Stomach (tissue), 8 donors: ENCODE measurements at regions not wholly inside any gene's neighbourhood (a gene's known extent, or its start where the extent isn't known, plus 50 kb on each side); places are given as distances from the start of the nearest gene placed in this dataset.
"Not testable (repeated sequence)": the region's sequence is repeated elsewhere in the genome, so short reads cannot be mapped to it uniquely, and the experiment has no call there.

Experiments
- DNase-seq, 2 donors: peaks; one replicate each; pipeline versions ENCODE4 v3.0.0 to v3.0.0-alpha.2; 2013 to 2019
- H3K27ac ChIP-seq, 5 donors: fragments of 200-600 bp in 4 of 5; sonication (generic) in 4 of 5; one replicate each; pipeline ENCODE4 v1.5.1; 2013 to 2019; ENCODE audit warnings: mild to moderate bottlenecking in 1 of 5, moderate library complexity in 1 of 5
- H3K27me3 ChIP-seq, 3 donors: fragments of 200-600 bp; sonication (generic); one replicate each; pipeline ENCODE4 v1.5.1; 2017 to 2019; ENCODE audit warnings: mixed run types in 1 of 3
- H3K36me3 ChIP-seq, 4 donors: fragments of 200-600 bp; sonication (generic); 1 replicate in 3 of 4; 2 replicates in 1 of 4; pipeline ENCODE4 v1.5.1; 2016 to 2019
- H3K4me1 ChIP-seq, 4 donors: fragments of 200-600 bp; sonication (generic); one replicate each; pipeline ENCODE4 v1.5.1; 2016 to 2019
- H3K4me3 ChIP-seq, 4 donors: fragments of 200-600 bp; sonication (generic) in 3 of 4; one replicate each; pipeline ENCODE4 v1.5.1; 2016 to 2019; ENCODE audit warnings: mild to moderate bottlenecking in 1 of 4
- H3K9me3 ChIP-seq, 4 donors: fragments of 200-600 bp; sonication (generic); one replicate each; pipeline ENCODE4 v1.5.1; 2016 to 2019
- EP300 ChIP-seq: sonication (generic); formaldehyde crosslinking; IDR thresholded peaks from one replicate; pipeline ENCODE4 v1.6.1; 2017; ENCODE audit warnings: antibody characterized with exemption
- POLR2A ChIP-seq, 4 donors: fragments of 450-650 bp; IDR thresholded peaks; one replicate each; pipeline ENCODE4 v1.6.1; 2016; ENCODE audit warnings: antibody characterized with exemption in 4 of 4, control low read depth in 2 of 4, mild to moderate bottlenecking in 1 of 4, moderate library complexity in 1 of 4
- POLR2AphosphoS5 ChIP-seq, 3 donors: sonication (generic); formaldehyde crosslinking; IDR thresholded peaks; one replicate each; pipeline ENCODE4 v1.6.1; 2016; ENCODE audit warnings: antibody characterized with exemption in 3 of 3
- WGBS, 5 donors: extraction: QIAGEN DNeasy Blood & Tissue Kit in 3 of 5; methylation state at CpG; one replicate each; pipeline versions ENCODE4 v1.1.5 to v1.1.7; 2013 to 2018; 5-methylcytosine and 5-hydroxymethylcytosine counted together
- intact Hi-C: fragments of 100-400 bp; cut with DNase I; formaldehyde crosslinking; loops from one replicate; pipeline ENCODE4 v1.15.1; 2023; ENCODE audit warnings: low total_unique reads
- TF ChIP-seq, protein P1 (sequence below), 7 experiments: fragments of 450-650 bp in 4 of 7; fragments of 200-600 bp in 3 of 7; sonication (generic) in 3 of 7; IDR thresholded peaks; one replicate each; pipeline ENCODE4 v1.5.1; 2016 to 2019; ENCODE audit warnings: antibody characterized with exemption in 7 of 7, control low read depth in 2 of 7, mild to moderate bottlenecking in 1 of 7
- donor health status: healthy with polysubstance abuse.
- donor health status: Bipolar disorder and iron deficiency.
- donor health status: healthy.

DNA sequence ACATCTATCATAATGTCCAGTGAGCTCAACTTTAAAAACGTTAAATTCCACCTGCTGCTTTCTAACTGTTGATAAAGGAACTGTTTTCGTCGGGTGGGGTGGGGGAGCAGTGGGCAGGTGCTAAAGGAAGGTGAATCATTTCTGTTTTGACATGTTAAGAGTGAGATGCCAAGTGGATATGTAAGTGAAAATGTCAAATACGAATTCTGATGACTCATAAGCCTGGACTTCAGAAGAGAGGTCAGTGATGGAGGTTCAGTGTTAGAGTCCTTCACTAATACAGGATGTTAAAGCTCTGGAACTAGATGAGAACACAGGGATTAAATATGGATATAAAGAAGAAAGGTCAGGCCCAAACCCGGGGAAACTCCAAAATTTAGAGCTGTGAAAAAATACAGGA is 617.9 kb upstream of the CTNND2 start:
- Histone ChIP-seq H3K4me3 (no peak overlapping the region), H3K27me3 (no peaks in the 10 kb centered on the region), H3K27ac (no peak overlapping the region), H3K36me3 (no peaks in the 10 kb centered on the region), H3K9me3 (peaks cover 0 to 16% (median 8%) of the 10 kb centered on the region in 4 donors), H3K4me1 (no peaks in the 10 kb centered on the region)
- TF ChIP-seq EP300 (no peak), POLR2A (IDR thresholded peaks at IDR 0.05) (no peak), POLR2AphosphoS5 (IDR thresholded peaks at IDR 0.05) (no peak)
- TF ChIP-seq, protein P1, sequence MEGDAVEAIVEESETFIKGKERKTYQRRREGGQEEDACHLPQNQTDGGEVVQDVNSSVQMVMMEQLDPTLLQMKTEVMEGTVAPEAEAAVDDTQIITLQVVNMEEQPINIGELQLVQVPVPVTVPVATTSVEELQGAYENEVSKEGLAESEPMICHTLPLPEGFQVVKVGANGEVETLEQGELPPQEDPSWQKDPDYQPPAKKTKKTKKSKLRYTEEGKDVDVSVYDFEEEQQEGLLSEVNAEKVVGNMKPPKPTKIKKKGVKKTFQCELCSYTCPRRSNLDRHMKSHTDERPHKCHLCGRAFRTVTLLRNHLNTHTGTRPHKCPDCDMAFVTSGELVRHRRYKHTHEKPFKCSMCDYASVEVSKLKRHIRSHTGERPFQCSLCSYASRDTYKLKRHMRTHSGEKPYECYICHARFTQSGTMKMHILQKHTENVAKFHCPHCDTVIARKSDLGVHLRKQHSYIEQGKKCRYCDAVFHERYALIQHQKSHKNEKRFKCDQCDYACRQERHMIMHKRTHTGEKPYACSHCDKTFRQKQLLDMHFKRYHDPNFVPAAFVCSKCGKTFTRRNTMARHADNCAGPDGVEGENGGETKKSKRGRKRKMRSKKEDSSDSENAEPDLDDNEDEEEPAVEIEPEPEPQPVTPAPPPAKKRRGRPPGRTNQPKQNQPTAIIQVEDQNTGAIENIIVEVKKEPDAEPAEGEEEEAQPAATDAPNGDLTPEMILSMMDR (IDR thresholded peaks at IDR 0.05), result no peak
- intact Hi-C loops, result no loop called here
- DNase-seq, result no peak
- WGBS, 5 donors, result 60 to 70% (median 67%) methylated on average over 5 of the region's 5 CpGs

GRCh38 chr5:12504983-12505382 is 600.7 kb upstream of the CTNND2 start:
- H3K36me3 ChIP-seq, H3K4me3 ChIP-seq, H3K27ac ChIP-seq, intact Hi-C loops, H3K4me1 ChIP-seq, DNase-seq, H3K27me3 ChIP-seq: not testable (repeated sequence)
- 74 to 89% (median 82%) methylated on average over 1 of the region's 1 CpG for WGBS, 5 donors
- H3K9me3 ChIP-seq, result peaks cover 0 to 18% (median 8%) of the 10 kb centered on the region in 4 donors

DNA sequence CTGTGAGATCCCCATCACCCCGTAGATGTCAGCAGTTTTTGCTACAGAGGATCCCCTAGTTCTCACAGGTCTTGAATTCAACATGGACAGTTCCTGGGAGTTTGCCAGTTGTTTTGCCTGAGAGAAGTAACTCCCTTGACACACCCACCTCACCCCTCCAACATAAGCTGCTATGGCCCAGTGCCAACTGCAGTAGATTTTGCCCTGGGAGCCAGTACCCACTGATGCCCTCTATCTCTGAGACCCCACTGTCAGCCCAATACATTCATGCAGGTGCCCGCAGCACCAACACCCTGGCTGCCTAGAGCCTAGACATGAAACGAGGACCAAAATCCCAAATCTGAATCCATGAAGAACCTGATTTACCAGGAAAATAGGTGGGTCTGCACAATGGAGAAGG is 583.9 kb upstream of the CTNND2 start:
- Histone ChIP-seq H3K27me3 (no peaks in the 10 kb centered on the region), H3K9me3 (peaks cover 0 to 21% (median 0%) of the 10 kb centered on the region in 4 donors), H3K4me1 (no peaks in the 10 kb centered on the region), H3K36me3 (no peaks in the 10 kb centered on the region), H3K27ac (no peak overlapping the region), H3K4me3 (no peak overlapping the region)
- 71 to 79% (median 76%) methylated on average over 3 of the region's 3 CpGs for WGBS, 5 donors
- DNase-seq, result no peak
- TF ChIP-seq POLR2A (IDR thresholded peaks at IDR 0.05), result no peak
- TF ChIP-seq, protein P1 (IDR thresholded peaks at IDR 0.05), result no peak
- no peak for TF ChIP-seq EP300
- TF ChIP-seq POLR2AphosphoS5 (IDR thresholded peaks at IDR 0.05), result no peak
- intact Hi-C loops, result no loop called here

DNA sequence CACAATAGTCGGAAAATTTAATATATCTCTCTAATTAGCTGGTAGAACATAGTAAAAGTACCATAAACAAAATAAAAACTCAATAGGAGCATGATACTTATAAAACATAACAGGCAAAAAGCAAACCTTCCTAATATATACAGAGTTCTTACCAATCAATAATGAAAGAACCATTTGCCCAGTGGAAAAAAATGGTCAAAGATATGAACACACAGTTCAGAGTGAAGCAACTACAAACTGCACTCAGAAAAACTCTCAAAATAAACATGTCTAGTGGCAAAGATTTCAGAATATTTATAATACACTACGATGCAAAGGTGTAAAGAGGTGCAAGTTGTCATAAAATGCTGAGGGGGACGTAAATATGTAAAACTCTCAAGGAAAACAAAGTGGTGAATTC is 576.2 kb upstream of the CTNND2 start:
- H3K9me3 ChIP-seq, result peaks cover 0 to 6% (median 0%) of the 10 kb centered on the region in 4 donors
- intact Hi-C loops, result no loop called here
- H3K36me3 ChIP-seq, result no peaks in the 10 kb centered on the region
- 66 to 82% (median 78%) methylated on average over 3 of the region's 3 CpGs for WGBS, 5 donors
- no peaks in the 10 kb centered on the region for H3K4me1 ChIP-seq
- H3K27me3 ChIP-seq, result no peaks in the 10 kb centered on the region
- no peak for DNase-seq
- no peak overlapping the region for H3K4me3 ChIP-seq
- H3K27ac ChIP-seq, result no peak overlapping the region
- TF ChIP-seq POLR2A (IDR thresholded peaks at IDR 0.05) (no peak), EP300 (no peak)

DNA sequence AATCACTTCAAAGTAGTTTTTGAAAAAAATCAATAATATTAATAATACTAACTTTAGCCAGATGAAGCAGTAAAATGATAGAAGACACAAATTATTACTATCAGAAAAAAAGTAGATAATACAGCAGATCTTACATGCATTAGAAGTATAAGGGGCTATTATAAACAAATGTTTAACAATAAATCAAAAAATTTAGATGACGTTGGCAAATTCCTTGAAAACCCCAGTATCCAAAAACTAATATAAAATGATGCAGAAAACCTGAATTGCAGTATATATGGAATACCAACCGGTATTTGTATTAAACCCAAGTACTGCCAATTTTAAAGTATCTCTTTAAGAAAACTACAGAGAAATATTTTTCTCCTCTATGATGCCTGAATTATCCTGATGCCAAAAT is 573.3 kb upstream of the CTNND2 start:
- Histone ChIP-seq H3K36me3 (no peaks in the 10 kb centered on the region), H3K9me3 (peaks cover 0 to 9% (median 0%) of the 10 kb centered on the region in 4 donors), H3K27ac (no peak overlapping the region), H3K27me3 (no peaks in the 10 kb centered on the region), H3K4me1 (no peaks in the 10 kb centered on the region), H3K4me3 (no peak overlapping the region)
- TF ChIP-seq, protein P1 (IDR thresholded peaks at IDR 0.05), result no peak
- TF ChIP-seq POLR2A (IDR thresholded peaks at IDR 0.05), result no peak
- no peak for TF ChIP-seq POLR2AphosphoS5 (IDR thresholded peaks at IDR 0.05)
- TF ChIP-seq EP300, result no peak
- intact Hi-C loops, result no loop called here
- 82 to 91% (median 88%) methylated on average over 2 of the region's 2 CpGs for WGBS, 5 donors
- DNase-seq, result no peak
